Fibroblast of the conjunctiva (primary cell): ENCODE measurements at regions not wholly inside any gene's neighbourhood (a gene's known extent, or its start where the extent isn't known, plus 50 kb on each side); places are given as distances from the start of the nearest gene placed in this dataset.

Experiments
- DNase-seq: peaks from one replicate; pipeline ENCODE4 v3.0.0-alpha.2; 2010; ENCODE audit warnings: low read depth

DNA sequence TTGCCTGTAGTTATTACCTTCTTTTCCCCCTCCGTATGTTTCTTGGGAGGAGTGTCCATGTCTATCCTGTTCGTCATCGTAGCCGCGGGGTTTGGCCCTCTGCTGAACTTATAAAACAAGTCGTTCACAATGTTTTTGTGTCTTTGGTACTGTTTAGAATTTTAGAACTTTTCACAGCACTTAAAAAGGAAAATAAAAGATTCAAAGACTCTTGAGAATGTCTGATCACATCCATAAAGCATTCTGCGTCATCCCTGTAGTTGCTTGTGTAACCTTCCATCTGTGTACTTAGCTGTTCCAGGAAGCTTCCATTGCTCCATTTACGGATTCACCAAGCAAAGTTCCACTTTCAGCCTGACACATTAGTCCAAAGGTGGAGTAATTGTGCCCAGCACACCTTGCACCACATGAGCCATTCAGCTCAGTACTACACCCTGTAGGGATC, 677.1 kb upstream of the NR2F2 start:
- DNase-seq = peak; percentile 17

DNA sequence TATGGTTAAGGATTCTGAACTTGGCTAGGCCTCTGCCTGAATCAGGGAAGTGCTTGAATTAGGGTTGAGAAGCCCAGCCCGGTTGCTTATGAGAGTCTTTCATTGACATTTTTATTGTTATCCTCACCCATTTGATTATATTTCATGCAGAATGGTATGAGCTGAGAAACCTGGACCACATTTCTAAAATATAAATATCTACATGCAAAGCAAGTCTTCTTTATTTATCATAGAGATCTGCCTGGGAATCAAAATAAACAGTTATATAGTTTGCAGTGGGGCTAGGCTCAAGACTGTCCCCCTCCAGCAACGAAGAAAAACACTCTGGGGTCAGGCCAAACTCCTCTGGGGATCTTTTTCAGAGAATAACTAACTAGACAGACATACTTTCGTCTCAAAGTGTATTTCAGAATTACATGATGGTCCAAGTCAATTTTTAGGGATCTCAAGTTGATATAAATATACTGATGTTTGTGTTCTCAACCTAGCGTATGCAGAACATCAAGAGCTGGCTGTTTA, 675.4 kb upstream of the NR2F2 start:
- DNase-seq = no peak

DNA sequence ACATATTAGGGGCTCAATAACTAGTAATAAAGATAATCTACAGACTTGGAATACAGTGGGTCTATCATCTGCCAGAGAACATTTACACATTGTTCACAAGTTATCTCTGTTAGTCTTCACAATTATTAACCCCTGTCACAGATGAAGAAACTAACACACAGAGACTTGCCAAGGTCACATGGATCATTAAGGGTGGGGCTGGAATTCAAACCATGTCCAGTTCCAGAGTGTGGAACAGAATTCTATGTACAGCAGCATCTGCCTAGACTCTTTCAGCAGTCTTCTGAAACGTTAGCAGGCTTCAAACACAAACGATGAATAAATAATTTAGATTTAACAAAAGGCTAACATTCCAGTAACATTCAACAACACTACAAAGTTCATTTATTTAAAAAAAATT, 673.9 kb upstream of the NR2F2 start:
- no peak for DNase-seq

DNA sequence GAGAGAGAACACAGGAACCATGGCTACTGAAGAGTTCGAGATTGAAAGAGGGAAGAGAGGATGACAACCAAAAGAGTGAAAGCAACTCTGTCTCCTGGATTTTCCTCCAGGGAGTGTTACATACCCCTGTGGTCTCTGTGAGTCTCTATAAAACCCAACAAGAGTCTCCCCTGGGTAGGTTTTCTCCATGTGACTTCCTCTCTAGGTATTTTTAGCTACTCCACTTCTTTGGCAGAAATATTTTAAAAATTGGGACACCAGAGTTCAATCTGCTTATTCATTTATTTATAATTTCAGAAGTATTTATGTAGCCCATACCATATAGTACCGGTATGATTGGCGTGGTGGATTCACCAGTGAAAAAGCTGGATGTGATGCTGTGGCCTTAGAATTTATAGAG, 671.7 kb upstream of the NR2F2 start:
- no peak for DNase-seq

DNA sequence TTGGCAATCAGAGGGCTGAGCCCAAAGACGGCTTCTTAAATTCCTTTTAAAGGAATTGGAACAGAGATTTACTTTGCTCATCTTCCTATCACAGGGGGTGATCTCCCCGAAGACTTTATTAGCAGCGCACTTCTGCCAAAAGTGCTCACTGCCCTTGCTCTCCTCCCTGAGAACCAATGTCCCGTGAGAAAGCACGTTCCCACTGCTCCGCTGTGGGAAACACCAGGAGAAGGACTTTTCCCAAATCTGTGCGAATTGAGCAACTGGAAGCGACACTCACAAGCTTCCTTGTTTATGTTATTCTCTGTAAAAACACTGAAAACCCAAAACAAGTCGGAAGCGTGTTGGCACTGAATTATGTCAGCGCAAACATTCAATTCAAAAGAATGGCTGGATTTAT, 670.8 kb upstream of the NR2F2 start:
- DNase-seq = no peak

DNA sequence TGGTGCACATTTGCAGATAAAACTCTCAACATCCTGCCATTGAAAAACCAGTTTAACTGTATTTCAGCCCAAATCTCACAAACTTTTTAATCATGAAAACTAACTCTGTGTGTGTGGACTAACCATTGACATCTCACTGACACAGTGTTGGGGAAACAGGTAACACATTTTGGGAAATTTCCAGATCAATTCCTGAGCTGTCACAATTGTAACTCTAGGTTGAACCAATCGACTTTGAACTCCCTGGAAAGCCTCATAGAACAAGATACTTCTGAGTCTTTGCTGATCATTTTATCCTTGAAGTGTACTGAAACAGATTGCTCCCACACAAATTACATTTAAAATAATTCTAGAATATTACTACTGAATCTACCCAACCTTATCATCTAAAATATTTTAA, 667.9 kb upstream of the NR2F2 start:
- DNase-seq = no peak

DNA sequence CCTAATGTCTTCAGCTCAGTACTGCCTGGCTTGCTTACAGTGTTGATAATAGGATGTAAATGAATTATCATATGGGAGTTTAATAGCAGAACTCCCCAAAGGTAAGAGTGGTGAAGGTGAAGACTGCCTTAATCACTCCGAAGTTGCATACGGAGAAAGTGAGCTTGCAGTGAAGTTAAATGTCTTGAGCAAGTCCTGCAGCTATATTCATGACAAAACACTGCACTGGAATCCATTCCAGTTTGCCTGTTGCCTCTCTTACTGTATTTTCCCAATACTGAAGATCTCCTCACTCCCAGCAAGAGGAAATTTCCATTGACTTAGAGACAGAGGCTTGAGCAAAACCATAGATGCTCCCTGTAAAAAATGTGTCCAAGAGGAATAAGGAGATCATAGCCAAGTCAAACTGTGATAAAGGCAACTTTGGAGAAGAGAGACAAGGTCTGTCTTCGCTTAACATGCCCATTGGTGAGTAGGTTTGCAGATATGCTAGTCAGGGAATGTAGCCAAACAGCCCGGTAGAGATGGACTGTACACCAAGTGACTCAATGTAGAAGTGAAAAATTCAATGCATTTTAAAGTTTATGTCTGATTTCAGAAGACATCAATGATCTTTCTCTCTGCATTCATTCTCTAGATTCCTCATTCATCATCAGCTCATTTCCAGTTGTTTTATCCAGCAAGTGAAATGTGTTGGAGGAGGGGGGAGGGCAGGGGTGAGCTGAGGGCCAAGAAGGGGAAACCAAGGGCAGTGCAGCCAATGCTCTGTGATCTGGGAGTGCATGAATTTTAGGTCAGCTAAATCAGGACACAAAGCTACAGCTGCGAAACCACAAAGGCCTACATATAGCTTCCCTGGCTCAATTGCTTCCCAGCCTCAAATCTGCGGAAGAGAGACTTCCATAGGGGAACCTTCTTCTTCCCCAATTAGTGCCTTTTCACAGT, 667.1 kb upstream of the NR2F2 start:
- DNase-seq = peak; percentile 17

DNA sequence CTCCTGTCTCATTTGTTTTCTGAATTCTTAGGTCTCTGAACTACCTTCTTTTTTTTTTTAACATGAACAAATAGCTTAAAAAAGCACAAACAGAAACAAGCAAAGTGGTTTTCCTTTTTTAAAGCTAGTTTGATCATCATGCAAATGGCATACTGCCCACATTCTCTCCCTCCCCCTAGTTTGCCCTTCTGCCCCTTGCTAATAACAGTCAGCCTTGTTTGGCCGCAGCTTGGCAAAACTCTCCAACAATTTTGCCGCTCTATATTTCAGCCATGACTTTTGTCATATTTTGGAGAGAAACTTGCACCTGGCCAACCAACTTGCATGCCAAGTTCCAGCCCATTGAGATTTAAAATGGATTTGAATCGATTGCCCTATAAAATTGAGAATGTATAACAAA, 666.0 kb upstream of the NR2F2 start:
- peak; percentile 20 for DNase-seq

DNA sequence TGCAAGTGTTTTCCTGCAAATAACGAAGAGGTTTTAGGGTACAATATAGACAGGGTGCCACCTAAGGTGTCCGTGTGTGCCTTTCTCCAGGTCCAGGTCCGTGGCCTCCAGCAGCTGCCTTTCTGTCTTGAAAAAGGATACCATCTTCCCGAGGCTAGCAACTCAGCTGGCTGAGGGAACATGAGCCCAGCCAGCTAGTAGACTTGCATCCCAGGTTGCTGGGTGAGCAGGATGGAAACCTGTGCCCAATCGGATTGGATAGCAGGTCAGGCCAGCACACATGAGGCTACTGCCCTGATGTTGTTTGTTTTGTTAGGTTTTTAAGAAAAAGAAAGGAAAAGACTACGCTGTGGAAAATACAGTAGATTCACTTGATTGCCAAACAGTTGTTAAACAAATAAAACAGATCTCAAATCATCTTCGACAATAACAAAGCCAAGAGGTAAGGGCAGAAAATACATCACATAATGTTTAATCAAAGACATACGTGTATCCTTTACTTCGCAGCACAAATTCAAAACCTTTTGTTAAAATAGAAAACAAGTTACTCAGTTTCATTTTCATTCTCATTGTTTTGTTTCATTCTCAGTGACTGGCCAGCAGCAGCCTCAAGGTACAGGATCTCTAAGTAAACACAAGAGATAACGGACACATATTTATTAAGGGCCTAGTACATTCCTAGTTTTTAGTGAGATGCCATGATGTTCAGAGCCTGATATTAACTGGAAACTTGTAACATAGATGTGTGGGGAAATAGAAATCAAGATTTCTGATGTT, 661.2 kb upstream of the NR2F2 start:
- DNase-seq = peak; percentile 1

DNA sequence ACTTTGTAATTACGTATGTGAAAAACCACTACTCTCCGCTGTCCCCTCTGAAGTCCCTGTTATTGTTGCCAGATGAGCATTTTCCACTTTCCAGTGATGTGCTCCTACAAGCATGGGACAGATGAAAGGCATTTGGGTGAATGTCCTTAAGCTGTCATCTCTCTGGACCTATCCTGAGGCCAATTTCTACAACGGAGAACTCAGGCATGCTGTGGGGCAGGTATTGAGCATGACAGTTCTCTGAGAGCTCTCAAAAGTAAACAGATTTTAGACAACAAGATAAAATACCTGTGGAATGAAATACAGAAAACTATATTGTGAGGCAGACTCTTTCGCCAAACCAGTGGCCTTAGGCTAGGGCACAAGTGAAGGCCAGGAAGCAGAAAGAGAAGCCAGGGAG, 656.5 kb upstream of the NR2F2 start:
- no peak for DNase-seq

DNA sequence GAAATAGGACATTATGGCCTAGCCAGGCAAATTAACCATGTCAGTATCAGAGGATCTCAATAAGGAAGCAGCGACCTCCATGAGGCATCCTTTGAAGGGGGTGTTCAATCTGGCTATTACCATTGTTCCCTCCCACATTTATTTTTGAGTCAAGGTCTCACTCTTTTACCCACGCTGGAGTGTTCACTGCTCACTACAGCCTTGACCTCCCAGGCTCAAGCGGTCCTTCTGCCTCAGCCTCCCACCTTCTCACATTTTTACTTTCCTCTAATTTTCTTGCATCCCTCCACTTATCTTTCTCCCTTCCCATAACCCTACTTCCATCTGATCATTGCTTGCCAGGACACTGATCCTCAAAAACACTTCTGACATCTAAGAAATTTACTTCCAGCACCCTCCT, 654.0 kb upstream of the NR2F2 start:
- DNase-seq = no peak

DNA sequence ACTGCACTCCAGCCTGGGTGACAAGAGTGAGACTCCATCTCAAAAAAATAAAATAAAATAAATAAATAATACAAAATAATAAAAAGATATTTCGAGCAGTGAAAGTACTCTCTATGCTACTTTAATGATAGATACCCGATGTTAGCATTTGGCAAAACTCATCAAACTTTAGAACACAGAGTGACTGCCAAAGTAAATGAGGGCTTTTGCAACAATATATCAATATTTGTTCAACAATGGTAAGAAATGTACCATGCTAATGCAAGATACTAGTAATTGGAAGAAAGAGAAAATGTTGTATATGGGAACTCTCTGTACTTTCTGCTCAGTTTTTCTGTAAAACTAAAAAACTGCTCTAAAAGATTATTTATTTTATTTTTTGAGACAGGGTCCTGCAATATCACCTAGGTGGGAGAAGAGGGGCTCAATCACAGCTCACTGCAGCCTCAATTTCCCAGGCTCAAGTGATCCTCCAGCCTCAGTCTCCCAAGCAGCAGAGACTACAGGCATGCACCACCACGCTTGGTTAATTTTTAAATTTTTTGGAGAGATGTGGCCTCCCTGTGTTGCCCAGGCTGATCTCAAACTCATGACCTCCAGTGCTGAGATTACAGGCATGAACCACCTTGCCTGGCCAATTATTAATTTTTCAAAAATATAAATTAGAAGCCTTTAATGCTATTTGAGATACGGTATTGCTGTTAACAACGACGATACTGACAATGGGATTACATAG, 650.5 kb upstream of the NR2F2 start:
- DNase-seq = no peak

DNA sequence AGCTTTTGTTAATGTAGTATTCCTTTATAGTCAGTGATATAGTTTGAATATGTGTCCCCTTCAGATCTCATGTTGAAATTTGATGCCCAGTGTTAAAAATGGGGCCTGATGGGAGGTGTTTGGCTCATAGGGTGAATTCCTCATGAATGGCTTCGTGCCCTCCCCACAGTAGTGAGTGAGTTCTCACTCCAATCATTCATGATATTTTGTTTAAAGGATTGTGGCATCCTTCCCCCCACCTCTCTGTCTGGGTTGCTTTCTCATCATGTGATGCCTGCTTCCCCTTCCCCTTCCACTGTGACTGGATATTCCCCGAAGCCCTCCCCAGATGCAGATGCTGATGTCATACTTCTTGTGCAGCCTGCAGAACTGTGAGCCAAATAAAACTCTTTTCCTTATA, 649.8 kb upstream of the NR2F2 start:
- DNase-seq = no peak

DNA sequence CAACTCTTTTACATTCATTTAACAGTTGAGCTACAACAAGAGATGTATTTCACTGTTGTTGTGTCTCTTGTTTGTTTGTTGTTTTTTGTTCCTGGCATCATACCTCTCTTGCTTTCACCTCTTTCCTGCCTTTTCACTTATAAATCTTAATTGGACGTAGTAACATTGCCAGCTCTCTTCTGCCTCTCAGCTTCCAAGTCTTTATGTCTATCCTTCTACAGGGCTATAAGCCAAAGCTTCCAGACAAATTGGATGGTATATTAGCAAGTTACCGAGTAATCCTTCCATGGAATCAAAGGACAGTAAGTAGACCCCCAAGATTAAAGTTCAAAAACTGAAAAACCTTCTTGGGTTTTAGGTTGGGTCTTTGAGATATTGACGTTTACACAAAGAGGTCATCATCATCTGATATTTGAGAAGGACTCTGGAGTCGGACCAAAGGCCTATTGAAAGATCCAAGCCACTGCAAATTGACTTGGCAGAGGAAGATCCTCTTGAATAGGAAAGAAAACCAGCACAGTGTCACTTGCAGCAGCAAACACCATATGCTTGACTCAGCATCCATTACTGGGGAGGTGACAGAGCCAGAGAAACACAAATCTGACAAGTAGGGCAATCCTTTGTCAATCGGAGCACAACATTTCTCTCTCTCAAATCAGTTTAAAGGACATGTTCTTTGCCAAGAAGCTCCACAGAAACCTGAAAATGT, 648.5 kb upstream of the NR2F2 start:
- no peak for DNase-seq

DNA sequence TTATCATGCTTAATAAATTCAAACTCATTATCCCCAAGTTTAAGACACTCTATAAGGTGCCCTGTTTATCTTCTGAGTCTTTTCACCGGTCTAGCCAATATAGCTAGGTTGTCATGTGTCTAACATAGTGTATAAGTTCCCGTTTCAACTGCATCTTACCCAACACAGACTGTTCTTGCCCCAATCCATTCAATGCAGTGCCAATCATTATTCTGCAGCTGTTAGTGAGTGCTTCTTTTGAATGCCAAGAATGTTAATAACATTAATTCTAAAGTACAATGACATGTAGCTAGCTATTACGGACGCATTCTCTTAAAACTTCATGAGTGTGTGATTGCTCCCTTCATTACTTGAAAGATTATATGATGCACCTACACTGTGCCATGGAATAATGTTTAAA, 646.4 kb upstream of the NR2F2 start:
- no peak for DNase-seq

DNA sequence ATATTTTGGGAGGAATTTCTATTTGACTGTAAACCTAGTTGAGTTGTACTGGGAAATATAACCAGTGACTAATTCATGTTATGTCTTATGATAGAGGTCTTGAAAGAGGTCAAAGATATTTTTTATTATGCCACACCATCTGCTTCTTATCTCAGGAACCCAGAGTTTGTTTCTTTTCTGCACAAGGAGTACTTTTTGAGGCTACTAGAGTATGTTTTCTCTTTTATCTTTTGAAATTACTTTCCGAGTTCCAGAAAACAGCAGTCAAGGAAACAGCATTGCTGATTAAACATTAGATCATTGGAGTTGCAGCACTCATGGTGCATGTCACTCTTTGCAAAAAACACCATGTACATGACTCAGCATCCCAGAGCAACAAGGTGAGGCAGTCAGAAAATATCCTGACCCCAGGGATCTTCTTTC, 645.8 kb upstream of the NR2F2 start:
- DNase-seq = peak; percentile 43

DNA sequence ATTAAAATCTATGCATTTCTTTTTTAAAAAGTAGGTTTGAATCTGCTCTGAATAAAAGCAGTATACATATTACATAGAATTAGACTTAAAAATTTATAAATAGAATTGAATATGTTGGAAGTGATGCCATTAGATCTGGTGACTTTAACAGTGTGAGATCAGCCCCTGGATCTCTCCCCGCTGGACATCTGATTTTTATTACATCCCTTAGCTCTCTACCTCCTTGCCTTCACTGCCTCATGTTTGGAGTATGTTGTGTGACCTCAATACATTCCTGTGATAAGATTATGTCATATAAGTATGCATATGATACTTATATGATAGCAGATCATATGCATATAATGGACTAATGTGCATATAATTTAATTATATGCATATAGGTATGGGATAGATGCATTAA, 643.4 kb upstream of the NR2F2 start:
- DNase-seq = no peak

DNA sequence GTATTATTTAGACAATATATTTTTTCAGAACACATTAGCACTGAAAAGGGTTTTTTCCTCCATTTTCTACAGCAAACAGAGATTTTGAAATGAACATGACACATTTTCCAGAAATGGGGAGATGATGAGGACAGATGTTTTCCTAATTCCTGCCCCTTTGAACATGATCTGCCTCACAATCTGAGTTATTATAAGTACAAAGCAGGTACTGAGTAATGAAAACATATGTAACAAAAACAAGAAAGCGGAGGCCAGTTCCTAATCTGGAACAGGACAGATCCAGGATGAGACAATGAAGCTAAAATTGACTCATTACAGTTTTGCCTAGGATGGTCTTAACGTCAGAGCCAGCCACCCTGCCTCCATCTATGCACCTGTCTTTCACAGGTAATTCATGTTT, 642.8 kb upstream of the NR2F2 start:
- no peak for DNase-seq

DNA sequence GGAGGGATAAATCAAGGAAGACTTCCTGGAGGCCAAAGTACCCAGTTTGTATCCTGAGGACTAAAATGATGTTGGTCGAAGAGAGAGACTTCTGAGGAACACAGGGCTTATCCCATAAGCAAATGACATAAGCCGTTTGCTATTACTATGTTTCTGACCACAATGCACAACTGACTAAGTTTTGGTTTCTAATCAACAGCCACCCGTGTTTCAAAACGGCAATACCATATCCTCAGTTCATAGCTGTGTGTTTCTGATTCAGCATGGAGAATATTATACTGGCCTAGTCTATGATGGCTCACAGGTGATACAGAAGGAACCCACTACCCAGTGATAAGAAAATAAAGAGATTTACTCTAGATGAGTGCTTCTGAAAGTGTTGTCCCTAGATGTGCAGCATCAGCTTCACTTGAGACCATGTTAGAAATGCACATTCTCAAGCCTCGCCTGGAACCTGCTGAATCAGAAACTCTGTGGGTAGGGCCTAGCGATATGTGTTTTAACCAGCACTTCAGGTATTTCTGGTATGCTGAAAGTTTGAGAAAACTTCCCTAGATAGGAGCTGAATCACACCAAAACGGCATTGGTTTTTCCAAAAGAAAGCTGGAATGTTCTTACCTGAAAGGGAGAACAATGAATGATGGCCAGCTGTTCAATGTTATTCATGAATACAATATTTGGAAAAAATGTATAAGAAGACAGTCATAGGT, 639.7 kb upstream of the NR2F2 start:
- no peak for DNase-seq

DNA sequence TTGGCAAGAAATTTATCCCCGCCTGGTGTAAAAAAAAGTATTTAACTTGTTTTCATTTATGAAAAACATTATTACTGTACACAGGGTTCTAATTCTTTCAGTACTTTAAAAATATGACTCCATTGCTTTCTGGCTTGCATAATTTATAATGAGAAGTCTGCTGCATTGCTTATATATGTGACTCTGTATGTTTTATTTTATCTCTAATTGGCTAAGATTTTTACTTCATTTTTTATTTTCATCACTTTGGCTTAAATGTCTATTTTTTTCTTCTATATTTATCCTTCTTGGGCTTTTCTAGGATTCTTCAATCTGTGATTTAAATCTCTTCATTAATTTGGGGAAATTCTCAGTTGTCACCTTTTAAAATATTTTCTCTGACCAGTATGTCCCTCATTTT, 636.6 kb upstream of the NR2F2 start:
- no peak for DNase-seq

DNA sequence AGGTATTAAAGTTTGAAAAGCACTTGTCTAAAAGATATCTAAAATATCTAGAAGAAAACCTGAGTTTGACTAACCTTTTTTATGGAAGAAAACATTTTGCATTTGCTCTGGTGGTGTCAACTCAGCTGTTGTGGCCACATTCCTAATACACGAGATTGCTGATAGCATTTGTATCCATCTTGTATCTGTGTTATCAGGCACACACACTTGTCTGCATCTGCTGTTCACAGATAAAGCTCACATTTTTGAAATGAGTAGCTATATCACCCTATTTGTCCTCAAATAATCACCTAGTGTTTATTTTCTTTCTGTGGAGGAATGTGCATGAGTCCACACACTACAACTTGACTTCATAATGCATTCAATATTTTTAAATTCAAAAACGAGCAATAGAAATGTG, 632.3 kb upstream of the NR2F2 start:
- no peak for DNase-seq
